GM19395 (cell line): ENCODE measurements at regions not wholly inside any gene's neighbourhood (a gene's known extent, or its start where the extent isn't known, plus 50 kb on each side); places are given as distances from the start of the nearest gene placed in this dataset.

Experiments
- ATAC-seq: cut with Tn5 transposase; IDR thresholded peaks from one replicate; pipeline ENCODE4 v1.9.1; 2021; ENCODE audit warnings: mild to moderate bottlenecking, moderate library complexity; ENCODE audit not compliant: unreplicated experiment

- no peak for ATAC-seq
Observed at GRCh38 chr6:105966481-105966880, 119.7 kb upstream of the PRDM1 start.

- no peak for ATAC-seq
Observed at GRCh38 chr6:105964979-105965760, 121.0 kb upstream of the PRDM1 start.

GRCh38 chr6:105954148-105954547 is 132.0 kb upstream of the PRDM1 start:
- no peak for ATAC-seq

- ATAC-seq, result no peak
Observed at GRCh38 chr6:105952772-105953690, 133.1 kb upstream of the PRDM1 start.

- ATAC-seq, result no peak
Observed at GRCh38 chr6:105952326-105952725, 133.8 kb upstream of the PRDM1 start.

GRCh38 chr6:105951322-105951721 is 134.8 kb upstream of the PRDM1 start:
- no peak for ATAC-seq

- ATAC-seq, result no peak
Observed at GRCh38 chr6:105949869-105950268, 136.3 kb upstream of the PRDM1 start.

GRCh38 chr6:105943514-105943913 is 142.6 kb upstream of the PRDM1 start:
- ATAC-seq, result no peak

- ATAC-seq, result no peak
Observed at GRCh38 chr6:105941621-105942412, 144.3 kb upstream of the PRDM1 start.

- no peak for ATAC-seq
Observed at GRCh38 chr6:105940990-105941389, 145.1 kb upstream of the PRDM1 start.

GRCh38 chr6:105936972-105937371 is 149.2 kb upstream of the PRDM1 start:
- ATAC-seq, result no peak

- no peak for ATAC-seq
Observed at GRCh38 chr6:105935416-105935815, 150.7 kb upstream of the PRDM1 start.

GRCh38 chr6:105934708-105935107 is 151.4 kb upstream of the PRDM1 start:
- no peak for ATAC-seq

- ATAC-seq, result no peak
Observed at GRCh38 chr6:105932440-105932839, 153.7 kb upstream of the PRDM1 start.

GRCh38 chr6:105929626-105930025 is 156.5 kb upstream of the PRDM1 start:
- ATAC-seq, result no peak

- ATAC-seq, result no peak
Observed at GRCh38 chr6:105926318-105926717, 159.8 kb upstream of the PRDM1 start.

GRCh38 chr6:105925706-105926105 is 160.4 kb upstream of the PRDM1 start:
- ATAC-seq, result no peak

- ATAC-seq, result no peak
Observed at GRCh38 chr6:105921781-105922180, 164.4 kb upstream of the PRDM1 start.

GRCh38 chr6:105920071-105920470 is 166.1 kb upstream of the PRDM1 start:
- no peak for ATAC-seq

GRCh38 chr6:105917038-105917695 is 169.0 kb upstream of the PRDM1 start:
- no peak for ATAC-seq
